ENCODE measurements at regions not wholly inside any gene's neighbourhood (a gene's known extent, or its start where the extent isn't known, plus 50 kb on each side); places are given as distances from the start of the nearest gene placed in this dataset.

DNA sequence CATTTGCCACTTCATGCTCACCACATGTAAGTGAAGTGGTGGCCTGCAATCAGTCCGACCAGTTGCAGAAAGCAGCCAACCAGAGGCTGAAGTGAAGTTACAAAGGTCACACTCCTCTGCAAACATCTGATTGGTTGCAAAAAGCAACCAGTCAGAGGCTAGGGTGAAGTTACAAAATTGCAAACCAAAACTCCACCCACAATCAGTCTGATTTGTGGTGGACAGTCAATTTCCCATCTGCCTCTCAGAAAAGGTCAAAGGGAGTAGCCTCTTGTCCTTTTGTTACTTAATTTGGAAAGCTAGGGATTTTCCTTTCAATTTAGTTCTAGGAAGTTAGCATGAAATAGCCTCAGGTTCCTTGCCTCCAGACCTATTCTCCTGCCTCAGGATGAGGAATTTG, 185.0 kb downstream of the UXS1 start:
- TF ChIP-seq, protein P1, sequence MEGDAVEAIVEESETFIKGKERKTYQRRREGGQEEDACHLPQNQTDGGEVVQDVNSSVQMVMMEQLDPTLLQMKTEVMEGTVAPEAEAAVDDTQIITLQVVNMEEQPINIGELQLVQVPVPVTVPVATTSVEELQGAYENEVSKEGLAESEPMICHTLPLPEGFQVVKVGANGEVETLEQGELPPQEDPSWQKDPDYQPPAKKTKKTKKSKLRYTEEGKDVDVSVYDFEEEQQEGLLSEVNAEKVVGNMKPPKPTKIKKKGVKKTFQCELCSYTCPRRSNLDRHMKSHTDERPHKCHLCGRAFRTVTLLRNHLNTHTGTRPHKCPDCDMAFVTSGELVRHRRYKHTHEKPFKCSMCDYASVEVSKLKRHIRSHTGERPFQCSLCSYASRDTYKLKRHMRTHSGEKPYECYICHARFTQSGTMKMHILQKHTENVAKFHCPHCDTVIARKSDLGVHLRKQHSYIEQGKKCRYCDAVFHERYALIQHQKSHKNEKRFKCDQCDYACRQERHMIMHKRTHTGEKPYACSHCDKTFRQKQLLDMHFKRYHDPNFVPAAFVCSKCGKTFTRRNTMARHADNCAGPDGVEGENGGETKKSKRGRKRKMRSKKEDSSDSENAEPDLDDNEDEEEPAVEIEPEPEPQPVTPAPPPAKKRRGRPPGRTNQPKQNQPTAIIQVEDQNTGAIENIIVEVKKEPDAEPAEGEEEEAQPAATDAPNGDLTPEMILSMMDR (IDR thresholded peaks at IDR 0.05), result no peak
- no peak for TF ChIP-seq POLR2A (IDR thresholded peaks at IDR 0.05)
